SKM-1 treated with dmso at 0.1 percent for 144 hours (cell line): ENCODE measurements at regions not wholly inside any gene's neighbourhood (a gene's known extent, or its start where the extent isn't known, plus 50 kb on each side); places are given as distances from the start of the nearest gene placed in this dataset.

ENCODE experiments used
- DNase-seq: peaks from one replicate; lab custom pipeline; 2025; ENCODE audit not compliant: unreplicated experiment; lab: John Stamatoyannopoulos, UW

DNA sequence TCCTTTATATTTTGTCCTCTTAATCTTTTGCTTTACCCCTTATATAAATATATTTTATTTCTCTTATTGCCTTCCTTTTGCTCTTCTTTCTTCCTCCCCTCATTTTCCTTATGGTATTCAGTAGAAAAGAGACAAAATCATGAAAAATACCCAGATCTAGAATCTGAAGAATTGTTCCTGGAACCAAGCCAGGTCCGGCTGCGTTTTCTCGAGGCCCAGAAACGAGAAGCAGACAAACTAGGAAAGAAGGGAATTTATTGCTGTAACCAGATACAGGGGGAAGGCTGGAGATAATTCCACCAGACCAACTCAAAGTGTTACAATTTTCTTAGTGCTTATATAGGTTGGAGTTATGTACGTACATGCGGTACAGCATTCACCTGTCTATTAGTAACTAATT, 328.7 kb downstream of the GABRG1 start:
- DNase-seq: no peak

GRCh38 chr4:45778514-45778913, 345.3 kb downstream of the GABRG1 start:
- no peak for DNase-seq

- DNase-seq: no peak
Observed at GRCh38 chr4:45776146-45776545, 347.7 kb downstream of the GABRG1 start.

DNA sequence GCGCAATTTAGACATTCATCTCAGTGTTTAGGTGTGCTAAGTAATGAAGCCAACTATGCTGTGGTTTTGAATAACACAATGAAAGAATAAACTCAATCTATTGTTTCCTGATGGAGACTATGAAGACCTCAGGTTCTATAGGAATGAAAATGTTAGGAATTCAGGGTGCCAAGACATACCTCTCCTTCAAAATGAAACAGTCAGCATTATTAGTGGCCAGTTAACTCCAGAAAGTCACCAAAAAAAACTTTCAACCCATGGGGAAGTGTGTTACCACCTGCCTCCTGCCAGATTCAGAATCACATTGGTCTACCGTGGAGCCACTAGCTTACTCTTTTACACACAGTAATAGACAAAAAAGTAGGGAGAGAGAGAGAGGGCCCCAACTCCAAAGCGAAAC, 352.9 kb downstream of the GABRG1 start:
- DNase-seq: no peak

GRCh38 chr4:45765521-45765920, 358.3 kb downstream of the GABRG1 start:
- no peak for DNase-seq

- no peak for DNase-seq
Observed at GRCh38 chr4:45751877-45752530, 371.9 kb downstream of the GABRG1 start.

GRCh38 chr4:45750721-45751120, 373.1 kb downstream of the GABRG1 start:
- DNase-seq: no peak

DNA sequence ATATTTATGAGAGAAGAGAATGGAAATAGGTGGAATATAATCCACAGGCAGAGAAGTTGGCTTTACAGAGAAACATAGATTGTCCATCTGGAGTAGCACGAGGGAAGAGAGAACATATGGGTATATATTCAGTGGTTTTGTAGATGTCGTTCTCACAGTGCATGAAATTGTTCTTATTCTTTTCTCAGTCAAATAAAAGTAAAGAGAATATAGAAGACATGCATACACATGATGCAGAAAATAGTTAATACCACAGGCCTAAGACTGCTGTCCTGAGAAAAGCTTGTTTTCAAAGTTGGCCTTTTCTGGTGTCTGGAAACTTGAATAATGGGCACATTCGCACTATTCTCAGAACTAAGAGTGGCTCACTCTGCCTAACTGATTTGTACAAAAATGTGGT, 378.1 kb downstream of the GABRG1 start:
- DNase-seq: no peak

DNA sequence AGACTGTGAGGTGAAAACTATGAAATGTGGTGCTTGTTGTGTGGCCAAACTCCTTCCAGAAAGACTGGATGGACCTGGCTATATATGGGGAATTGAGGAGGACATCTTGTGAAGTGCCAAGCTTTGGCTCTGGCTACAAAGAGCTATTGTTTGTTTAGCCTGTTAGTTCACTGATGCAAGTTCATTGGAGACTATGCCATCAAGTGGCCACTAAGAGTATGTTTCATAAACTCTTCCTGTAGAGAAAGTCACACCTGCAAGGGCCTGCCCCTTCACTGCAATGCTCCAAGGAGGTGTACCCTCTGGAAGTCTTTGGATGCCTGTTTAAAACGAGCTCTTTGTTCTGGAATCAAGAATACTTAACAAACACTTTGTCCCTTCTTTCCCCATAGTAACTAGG, 382.0 kb downstream of the GABRG1 start:
- no peak for DNase-seq

GRCh38 chr4:45732161-45732560, 391.7 kb downstream of the GABRG1 start:
- DNase-seq: no peak

- DNase-seq: no peak
Observed at GRCh38 chr4:45716093-45716492, 407.8 kb downstream of the GABRG1 start.

DNA sequence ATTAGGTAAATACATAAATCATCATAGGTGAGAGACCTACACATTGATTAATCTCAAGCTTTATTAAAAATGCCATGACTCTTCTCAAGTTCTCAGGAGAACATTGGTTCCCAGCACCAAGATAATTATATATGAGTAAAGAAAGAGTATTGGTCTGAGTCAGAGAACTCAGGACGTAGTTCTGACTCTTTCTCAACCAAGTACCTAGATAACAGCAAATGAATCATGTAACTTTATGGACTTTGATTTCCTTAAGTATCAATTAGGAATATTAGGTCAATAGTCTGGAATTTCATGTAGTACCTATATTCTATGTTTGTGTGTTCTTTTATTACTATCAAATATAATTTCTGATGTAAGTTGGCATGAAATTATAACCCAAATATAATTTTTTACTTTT, 409.9 kb downstream of the GABRG1 start:
- DNase-seq: no peak

- DNase-seq: no peak
Observed at GRCh38 chr4:45701621-45702020, 422.2 kb downstream of the GABRG1 start.

DNA sequence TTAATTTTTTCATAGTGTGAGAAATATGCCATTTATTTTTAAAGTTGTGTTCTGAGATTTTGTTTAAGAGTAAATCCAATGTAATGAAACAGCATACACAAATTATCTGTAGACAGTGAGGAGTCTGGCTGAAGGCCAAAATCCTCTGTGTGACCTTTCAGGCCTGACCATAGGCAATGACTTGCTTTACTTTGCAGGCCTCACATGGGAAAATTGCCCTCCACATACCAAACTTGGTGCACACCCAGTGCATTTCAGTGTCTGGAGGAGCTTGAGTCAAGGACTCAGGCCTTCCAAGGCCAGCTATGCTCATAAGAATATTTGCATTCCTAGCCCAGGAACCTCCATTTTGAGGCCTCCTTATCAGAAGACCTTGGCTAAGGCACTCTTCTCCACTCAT, 430.1 kb downstream of the GABRG1 start:
- no peak for DNase-seq

DNA sequence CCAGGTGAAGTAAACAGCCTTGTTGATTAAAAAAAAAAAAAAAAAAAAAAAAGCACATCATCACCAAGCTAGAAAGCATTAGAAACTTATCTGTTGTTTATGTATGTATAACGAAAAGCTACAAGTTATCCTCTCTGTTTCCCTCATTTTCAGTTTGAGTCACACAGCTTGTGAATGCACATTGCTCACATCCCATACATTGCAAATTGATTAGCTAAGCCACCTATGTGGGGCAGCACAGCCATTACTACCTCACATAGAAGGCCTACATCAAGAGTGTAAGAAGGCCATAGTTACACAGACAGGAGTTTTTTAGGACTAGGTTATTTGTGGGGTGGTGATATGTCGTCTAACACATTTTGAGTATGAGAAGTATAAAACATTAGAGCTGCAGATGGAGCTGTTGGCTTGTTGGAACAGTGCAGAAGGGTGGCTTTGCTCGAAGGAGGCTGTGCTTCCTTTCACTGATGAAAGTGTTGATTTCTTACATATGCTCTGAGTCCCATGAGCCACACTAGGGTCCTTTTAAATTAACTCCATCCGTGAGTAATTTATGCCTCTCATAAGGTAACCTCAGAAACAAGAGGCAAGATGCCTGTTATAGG, 431.6 kb downstream of the GABRG1 start:
- no peak for DNase-seq

DNA sequence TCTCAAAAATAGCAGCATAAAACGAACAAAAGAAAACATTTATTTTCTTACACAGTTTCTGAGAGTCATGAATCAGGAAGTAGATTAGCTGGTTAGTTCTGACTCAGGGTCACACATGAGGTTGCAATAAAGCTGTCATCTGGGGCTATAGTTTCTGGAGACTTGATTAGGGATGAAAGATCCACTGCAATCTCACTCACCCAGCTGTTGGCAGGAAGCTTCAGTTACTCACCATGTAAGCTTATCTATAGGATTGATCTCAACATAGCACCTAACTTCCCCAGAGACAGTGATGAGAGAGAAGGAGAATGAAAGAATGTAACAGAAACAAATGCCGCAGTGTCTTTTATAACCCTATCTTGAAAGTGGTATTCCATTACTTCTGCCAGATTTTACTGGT, 435.5 kb downstream of the GABRG1 start:
- DNase-seq: no peak

GRCh38 chr4:45679411-45679810, 444.4 kb downstream of the GABRG1 start:
- no peak for DNase-seq

GRCh38 chr4:45668128-45668527, 455.7 kb downstream of the GABRG1 start:
- DNase-seq: no peak

GRCh38 chr4:45663628-45664081, 460.2 kb downstream of the GABRG1 start:
- DNase-seq: no peak

- no peak for DNase-seq
Observed at GRCh38 chr4:45663003-45663402, 460.9 kb downstream of the GABRG1 start.

DNA sequence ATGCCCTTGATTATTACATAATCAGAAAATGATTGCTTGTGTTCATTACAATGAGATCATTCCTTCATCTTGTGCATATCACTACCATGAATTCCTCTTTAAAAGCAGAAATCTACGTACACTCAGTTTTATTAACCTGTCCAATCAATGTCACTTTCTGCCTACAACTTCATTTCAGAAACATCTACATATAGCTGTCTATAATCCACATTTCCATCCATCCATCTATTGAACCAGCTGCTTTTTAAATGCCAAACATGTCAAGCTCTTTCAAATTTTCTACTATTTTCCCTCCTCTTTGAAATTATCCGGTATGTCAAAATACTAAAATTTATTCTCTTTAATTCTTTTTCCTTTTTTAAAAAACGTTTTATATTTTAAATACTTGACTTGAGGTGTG, 462.0 kb downstream of the GABRG1 start:
- DNase-seq: no peak

DNA sequence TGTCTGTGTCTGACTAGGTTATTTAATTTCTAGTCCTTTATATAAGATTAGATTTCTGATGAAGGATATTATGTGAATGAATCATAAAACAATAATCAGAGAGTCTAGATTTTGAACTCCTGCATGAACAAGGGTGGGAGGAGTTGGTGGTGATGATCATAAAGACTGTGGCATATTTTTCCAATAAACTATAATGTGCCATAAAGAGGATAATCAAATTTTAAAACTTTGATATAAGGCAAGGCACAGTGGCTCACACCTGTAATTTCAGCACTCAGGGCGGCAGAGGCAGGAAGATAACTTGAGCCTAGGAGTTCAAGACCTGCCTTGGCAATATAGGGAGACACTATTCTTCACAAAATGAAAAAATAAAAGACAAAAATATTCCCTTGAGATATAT, 473.3 kb downstream of the GABRG1 start:
- no peak for DNase-seq

GRCh38 chr4:45648846-45649245, 475.0 kb downstream of the GABRG1 start:
- no peak for DNase-seq
